Erythroblast (primary cell): ENCODE measurements at regions not wholly inside any gene's neighbourhood (a gene's known extent, or its start where the extent isn't known, plus 50 kb on each side); places are given as distances from the start of the nearest gene placed in this dataset.

Experiments
- GATA1 ChIP-seq: IDR thresholded peaks from 2 replicates; pipeline ENCODE4 v1.6.1; 2011; ENCODE audit warnings: low read depth, mild to moderate bottlenecking, control low read depth, low read length, moderate library complexity
- POLR2A ChIP-seq: IDR thresholded peaks from 2 replicates; pipeline ENCODE4 v1.6.1; 2011; ENCODE audit warnings: mild to moderate bottlenecking, low read length

DNA sequence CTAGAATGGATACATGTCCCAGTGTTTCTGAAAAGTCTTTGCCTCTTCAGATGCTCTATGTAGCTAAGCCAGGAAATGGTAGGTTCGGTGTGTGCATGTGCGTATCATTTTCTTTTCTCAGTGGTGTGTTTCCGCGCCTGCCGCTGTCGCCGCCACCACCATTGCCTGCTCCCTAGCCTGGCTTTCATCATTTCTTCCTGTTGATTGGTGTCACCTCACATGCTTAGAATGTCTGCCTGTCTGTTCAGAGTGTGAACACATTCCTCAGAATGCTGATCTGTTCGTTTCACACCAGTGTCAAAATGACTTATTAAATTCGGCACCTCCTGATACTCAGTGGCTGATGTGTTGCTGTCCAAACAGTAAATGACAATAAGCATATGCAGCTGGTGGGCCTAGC, 255.2 kb upstream of the SPRED2 start:
- no peak for TF ChIP-seq POLR2A
- no peak for TF ChIP-seq GATA1
